ENCODE measurements at regions not wholly inside any gene's neighbourhood (a gene's known extent, or its start where the extent isn't known, plus 50 kb on each side); places are given as distances from the start of the nearest gene placed in this dataset.
"Not testable (repeated sequence)": the region's sequence is repeated elsewhere in the genome, so short reads cannot be mapped to it uniquely, and the experiment has no call there.

DNA sequence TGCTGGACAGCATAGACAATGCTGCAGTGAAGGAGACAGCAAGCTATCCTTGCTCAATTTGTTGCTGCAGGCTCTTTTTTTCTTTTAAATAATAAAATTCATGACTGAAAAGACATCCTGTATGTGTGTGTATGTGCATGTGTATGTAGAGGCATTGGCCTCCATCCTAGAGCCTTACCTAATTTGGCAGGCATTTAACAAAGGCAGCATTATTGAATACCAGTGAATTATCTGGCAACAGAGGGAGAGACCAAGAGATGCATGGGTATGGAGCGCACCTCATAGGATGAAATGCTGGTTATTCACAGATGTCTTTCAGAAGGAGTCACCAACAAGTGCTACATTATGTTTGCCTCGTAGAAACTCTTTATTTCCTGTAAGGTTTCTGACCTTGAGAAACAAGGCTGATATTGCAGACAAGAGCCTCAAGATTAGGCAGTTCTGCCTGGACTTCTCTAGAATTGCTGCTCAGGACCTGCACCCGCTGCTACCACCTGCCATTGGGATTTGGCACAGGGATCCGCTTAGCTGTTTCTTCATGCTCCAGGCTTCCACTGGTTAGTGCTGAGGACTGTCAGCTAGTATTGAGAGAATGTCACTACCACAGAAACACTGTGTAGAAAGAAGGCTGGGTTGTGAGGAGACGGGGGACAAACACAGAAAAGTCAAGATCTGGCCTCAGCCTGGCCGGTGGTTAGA is 247.7 kb upstream of the RFX3 start:
- DNase-seq (ENCODE audit: low read depth): no peak

DNA sequence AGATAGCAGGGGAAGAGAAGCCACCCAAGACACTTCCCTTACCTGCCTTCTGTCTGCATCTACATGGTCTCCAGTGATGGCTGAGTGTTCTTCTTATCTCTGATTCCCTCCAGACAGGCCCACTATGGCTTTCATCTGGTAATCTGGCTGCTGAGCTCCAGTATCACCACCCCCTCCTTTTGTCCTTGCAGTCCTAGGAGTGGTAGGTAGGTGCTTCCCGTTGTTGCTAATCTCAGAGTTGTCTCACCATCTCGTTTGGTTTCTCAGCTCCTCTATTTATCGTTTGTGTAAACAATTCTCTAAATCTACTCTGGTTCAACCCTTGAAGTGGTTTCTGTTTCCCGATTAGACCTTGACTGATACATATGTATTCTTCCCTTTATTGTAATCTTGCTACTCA is 243.8 kb upstream of the RFX3 start:
- no peak for DNase-seq (ENCODE audit: low read depth)

DNA sequence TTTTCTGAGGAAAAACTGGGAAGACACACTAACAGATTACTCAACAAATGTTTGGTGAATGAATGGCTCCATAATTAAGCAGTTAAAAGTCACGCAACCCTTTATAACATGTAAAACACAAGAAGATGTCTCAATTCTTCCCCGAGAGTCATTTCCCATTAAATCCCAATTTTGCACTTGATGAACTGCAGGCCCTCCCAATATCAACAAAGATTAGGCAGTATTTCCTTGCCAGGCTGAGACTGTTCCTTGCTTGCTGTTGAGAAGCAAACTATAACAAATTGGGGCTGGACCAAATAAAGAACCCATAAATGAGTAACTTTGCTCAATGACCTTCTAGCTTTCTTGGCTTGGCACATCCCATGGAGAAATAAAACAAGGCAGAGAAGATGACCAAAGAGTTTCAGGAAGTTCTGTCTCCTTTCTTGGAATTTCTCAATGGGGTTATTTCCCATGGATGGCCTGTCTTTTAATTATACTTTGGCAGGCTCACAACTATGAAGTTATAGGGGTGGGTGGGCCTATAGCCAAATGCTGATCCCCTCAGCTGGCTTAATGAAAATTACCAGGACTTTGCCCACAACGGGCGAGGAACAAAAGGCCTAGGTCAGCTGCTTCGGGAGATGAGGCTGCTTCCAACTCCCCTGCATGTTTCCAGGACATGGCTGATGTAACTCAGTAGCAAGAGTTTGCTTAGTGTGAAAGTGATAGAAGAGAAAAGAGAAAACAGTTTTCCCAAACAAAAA is 243.1 kb upstream of the RFX3 start:
- DNase-seq (ENCODE audit: low read depth): peak; percentile 80

DNA sequence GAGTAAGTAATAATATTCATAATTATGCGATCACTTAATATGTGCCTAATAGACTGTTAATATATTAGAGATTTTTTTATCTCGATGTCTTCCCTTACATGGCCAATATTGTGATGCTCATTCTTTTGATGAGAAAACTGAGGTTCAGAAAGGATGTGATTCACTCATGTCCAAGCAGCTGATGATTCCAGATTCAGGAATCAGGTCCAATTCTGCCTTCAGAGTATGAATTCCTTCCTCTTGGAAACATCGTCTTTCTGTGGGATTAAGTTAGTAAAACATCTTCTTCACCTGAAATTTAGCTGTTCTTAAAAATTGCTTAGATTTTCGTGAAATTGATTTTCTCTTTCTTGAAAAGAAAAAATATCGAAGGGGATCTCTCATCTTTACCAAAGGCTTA is 242.5 kb upstream of the RFX3 start:
- DNase-seq (ENCODE audit: low read depth): peak; percentile 74

DNA sequence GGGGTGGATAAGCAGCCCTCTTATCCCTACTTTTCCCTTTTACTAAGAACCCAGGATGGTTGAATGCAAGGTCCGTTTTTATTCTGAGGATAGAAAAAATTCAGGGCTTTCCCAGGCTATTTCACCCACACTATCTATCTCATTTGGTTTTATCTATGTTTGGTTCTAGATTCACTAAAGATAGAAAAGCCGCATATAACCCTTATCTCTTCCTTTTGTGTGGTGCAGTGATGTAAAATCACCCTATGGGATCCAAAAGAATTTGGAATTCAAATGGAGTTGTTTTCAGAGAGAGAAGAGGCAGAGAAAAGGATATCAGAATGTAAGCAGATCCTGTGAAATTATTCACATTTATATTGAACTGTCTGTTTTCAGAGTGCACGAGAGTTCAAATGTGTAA is 236.3 kb upstream of the RFX3 start:
- no peak for DNase-seq (ENCODE audit: low read depth)

DNA sequence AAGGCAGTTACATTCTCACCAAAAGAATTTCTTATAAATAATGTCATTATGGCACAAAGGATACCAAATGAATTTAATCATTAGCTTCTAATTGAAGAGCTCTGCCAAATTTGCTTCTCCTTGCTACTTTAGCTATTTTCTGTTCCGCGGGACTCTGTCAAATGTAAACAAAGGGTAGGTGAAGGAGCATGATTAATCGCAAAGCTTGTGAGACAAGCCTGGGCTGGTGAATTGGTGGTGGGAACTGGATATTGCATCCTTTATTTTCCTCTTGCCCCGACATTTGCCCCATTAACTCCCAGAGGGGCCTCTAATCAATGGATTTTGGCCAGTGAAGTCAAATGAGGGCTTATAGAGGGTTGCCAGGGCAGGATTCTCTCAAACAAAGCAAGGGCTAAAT is 234.2 kb upstream of the RFX3 start:
- DNase-seq (ENCODE audit: low read depth): no peak

DNA sequence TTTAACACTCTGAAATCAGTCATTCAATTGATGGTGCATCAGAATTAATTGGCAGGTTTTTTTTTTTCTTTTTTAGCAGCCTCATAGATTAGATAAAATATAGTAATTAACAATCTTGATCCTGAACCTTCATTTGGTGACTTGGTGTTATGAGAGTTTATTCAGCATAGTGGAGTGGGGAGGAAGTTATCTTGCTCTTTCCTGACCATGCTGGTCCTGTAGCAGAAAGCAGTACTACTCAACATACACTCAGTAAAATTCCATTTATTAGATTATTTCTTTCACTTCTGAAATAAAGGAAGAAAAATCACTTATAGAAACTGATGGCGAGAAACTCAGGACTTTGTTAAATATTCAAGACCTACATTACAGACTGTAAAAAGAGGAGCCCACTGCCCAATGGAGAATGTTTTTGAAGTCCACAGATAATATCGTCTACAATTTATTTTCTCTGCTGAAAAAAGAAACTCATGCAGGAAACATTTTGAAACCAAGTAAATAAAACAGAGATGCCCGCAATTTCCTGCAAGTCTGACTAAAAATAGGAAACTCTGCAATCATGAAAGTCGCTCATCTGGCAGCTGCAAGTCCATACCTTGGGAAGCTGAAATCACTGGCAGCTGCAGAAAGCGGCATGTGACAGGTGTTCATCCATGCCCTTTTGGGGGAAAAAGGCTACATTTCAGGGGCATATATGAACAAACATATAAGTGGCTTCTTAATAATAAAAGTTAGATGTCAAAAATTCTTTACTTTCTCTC is 233.2 kb upstream of the RFX3 start:
- no peak for DNase-seq (ENCODE audit: low read depth)

DNA sequence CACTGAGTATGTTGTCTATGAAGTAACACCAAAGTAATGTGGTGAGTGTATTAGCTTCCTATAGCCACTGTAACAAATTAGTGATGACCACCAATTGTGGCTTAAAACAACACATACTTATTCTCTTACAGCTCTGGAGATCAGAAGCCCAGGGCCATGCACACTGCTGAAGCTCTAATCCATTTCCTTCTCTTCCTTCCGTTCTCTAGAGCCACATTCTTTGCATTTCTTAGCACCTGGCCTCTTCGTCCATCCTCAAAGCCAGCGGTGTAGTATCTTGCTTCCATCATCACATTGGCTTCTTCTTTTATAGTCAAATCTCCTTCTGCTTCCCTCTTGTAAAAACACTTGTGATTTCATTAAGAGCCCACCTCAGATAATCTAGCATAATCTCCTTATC is 230.3 kb upstream of the RFX3 start:
- DNase-seq (ENCODE audit: low read depth): no peak

DNA sequence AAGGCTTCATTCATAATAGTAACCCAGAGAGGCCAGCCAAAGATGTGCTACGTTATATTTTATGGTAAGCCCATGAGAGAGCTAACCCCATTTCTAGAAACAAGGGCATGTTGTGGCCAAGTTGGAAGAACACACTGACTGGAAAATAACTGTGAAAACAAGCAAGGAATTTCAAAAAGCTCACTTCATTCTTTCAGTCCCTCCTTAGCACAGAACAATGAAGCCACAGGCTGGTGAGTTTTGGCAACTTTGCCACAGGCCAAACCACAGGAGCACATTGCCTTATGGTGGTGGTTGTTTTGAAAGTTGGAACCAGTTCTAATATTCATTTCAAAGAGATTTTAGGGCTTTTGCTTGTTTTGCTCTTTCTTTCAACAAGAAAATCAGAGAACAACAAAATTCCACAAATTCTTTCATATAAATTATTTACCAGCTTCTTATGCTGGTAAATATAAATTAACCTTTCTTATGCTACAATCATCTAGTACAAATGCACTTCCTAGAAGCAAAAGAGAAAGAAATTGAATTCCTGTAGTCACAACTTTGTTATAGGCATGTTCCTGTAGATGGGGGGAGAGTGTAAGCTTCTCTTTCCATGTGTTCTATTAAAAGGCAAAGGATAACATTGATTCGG is 225.4 kb upstream of the RFX3 start:
- no peak for DNase-seq (ENCODE audit: low read depth)

DNA sequence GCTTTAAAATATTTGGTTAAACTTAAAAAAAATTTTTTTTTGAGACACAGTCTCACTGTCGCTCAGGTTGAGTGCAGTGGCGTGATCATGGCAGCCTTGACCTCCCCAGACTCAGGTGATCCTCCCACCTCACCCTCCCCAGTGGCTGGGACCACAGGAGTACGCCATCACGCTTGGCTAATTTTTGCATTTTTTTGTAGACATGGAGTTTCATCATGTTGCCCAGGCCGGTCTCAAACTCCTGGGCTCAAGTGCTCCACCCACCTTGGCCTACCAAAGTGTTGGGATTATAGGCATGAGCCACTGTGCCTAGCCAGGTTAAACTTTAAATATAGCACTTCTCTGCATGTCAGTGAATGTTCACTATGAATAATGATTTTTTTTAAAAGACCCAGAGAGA is 224.5 kb upstream of the RFX3 start:
- DNase-seq (ENCODE audit: low read depth): no peak

DNA sequence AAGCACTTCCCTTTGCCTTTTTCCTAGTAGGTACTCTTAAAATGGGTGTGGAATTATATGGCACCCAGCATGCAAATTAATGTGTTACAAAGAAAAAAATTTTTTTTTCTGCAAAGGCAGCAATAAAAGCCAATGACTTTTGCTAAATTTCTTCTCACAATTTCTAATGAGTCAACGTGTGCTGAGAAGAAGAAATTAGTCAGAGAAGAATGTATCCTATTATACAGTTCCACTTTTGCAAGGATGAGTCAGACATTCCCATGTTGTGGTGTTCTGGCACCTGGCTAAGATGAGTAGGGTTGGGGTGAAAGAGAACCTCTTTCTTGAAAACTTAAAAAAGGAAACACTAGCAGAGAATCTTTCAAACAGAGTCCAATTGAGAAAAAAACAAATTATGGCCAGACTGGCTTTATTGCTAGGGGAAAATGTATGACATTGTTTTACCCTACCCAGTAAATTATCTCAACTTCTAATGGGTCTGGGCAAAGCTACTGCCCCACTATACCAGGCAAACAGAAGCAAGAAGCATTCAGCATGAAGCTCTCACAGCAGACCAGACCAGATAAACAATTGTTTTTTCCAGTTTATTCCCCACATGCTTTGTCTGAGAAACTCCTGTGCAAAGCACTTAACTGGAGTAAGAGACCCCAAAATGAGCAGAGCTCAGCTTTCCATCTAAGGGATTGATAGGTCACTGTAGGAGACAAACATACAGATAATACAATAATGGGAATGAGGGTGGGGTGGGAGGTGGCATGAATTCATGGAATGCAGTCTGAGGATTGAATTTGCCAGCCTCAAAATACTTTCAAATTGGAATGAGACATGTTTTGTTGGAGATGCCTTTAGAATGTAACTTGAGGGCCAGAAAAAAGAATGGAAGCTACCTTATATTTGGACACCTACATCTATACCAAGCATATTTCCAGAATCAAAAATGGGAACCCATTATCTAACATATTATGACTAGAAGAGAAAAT is 220.8 kb upstream of the RFX3 start:
- DNase-seq (ENCODE audit: low read depth): peak; percentile 97

DNA sequence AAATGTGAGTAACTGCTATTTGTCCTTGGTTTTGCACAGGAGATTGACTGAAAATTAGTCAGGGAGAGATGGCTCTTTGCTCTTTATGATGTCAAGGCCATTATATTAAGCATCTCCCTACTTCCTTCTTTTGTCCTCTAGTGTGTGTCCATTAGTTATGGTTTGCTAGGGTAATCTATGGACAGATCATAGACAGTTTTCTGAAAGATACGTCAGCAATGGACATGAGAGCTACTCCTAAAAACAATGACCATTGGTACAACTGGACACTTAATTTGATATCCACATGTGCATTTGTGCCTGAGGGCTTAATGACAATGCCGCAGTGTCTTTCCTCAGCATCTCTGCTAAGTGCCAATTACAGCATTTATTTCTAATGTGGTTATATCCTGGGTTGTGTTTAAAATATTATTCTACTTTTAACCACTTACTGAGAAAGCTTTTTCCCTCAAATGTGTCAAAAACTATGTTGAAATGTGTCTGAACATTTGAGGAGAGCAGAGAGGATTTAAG is 218.2 kb upstream of the RFX3 start:
- DNase-seq (ENCODE audit: low read depth): no peak

DNA sequence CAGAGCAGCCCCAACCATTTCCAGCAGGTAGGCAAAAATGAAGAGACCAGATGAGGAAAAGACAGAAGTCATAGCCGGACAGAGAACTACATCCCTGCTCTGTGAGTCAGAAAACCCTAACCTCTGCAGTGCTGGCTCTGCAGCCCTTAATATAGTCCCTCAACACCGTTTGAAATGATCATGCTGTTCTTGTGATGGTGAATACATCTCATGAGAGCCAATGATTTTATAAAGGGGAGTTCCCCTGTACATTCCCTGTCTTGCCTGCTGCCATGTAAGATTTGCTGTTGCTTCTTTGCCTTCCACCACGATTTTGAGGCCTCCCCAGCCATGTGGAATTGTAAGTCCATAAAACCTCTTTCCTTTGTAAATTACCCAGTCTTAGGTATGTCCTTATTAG is 216.8 kb upstream of the RFX3 start:
- DNase-seq (ENCODE audit: low read depth): peak; percentile 20

DNA sequence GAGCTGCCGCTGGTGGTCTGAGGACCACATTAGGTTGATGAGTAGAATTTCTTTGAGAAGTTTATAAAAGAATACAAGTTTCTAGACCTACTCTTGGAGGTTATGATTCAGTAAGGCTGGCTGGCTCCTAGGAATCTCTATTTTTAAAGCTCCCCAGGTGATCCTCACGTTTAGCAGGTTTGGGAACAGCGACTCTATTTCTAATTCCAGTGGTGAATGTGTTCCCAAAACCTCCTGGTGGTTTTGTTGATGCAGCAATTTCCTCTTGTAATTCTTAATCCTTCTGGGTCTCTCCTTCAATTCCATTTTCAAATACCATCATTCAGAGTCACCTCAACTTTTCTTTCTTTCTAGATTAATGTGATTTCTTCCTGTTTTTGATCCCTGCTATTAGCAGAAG is 215.9 kb upstream of the RFX3 start:
- no peak for DNase-seq (ENCODE audit: low read depth)

DNA sequence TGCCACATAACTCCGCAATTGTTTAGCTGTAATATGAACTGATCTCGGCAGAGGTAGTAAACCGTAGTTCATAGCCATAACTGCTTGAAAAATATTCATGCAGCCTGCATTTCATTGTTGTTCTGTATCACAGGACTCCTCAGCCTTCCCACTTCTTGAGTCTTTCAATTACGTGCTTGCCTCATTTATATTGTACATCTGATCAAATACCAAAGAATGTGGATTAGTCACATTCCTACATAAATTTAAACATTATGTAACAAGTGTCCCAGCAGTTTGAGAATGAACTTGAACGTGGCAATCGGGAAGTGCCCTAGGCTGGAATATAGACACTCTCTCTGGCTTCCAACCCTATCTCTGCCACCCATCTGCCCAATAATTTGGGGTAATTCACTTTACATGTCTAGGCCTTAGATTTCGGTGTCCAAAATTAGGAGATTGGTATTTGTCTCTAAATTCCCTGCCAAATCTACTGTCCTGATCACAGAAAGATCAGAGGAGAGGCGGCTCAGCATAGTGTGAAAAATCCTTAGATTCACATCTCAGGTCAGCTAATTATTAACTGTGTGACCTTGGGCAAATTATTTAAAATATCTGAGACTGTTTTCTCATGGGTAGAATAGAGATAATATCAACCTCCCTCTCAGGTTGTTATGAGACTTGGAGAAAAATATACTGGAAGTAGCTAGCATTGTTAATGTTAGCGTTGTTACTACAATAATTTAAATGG is 215.1 kb upstream of the RFX3 start:
- DNase-seq (ENCODE audit: low read depth): peak; percentile 81

DNA sequence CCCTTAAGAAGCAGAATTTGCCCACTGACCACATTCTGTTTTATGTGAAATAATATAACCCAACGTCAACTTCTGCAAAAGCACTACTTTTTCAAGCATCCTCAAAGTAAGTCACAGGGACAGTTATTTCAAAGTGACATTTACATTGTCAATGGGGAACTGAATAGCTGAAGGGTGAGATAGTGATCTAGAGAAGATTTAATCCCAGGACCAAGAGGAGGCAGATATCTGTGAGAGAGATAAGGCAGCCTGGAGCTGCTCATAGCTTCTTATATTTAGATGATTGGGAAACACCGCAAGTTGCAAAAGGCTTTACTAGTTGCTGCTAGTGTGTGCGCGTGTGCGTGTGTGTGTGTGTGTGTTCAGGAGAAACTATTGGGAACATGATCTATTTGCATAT is 210.4 kb upstream of the RFX3 start:
- no peak for DNase-seq (ENCODE audit: low read depth)

DNA sequence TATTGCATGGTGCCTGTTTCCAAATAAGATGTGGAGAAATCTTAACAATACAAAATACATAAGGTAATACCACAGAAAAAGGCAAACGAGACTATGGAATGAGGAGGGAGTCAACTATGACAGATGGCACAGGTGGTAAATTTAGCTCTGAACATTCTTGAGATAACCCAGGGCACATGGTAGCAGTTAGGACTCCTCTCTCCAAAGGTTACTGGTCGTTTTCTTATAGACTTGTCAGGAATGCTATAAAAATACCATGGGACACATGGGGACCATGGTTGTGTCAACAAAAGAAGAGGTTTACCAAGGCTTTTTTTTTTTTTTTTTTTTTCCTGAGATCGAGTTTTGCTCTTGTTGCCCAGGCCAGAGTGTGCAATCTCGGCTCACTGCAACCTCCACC is 209.4 kb upstream of the RFX3 start:
- no peak for DNase-seq (ENCODE audit: low read depth)

DNA sequence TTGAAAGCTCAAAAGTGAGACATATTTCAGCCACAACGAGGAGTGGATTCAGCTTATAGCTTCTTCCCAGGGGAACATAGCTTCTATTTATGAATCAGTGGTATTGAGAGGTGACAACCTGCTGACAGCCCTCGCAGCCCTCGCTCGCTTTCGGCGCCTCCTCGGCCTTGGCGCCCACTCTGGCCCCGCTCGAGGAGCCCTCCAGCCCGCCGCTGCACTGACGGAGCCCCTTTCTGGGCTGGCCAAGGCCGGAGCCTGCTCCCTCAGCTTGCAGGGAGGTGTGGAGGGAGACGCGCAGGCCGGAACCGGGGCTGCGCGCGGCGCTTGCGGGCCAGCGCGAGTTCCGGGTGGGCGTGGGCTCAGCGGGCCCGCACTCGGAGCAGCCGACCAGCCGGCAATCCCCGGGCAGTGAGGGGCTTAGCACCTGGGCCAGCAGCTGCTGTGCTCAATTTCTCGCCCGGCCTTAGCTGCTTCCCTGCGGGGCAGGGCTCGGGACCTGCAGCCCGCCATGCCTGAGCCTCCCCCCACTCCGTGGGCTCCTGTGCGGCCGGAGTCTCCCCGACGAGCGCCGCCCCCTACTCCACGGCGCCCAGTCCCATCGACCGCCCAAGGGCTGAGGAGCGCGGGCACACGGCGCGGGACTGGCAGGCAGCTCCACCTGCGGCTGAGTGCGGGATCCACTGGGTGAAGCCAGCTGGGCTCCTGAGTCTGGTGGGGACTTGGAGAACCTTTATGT is 207.9 kb upstream of the RFX3 start:
- DNase-seq (ENCODE audit: low read depth): not testable (repeated sequence)

DNA sequence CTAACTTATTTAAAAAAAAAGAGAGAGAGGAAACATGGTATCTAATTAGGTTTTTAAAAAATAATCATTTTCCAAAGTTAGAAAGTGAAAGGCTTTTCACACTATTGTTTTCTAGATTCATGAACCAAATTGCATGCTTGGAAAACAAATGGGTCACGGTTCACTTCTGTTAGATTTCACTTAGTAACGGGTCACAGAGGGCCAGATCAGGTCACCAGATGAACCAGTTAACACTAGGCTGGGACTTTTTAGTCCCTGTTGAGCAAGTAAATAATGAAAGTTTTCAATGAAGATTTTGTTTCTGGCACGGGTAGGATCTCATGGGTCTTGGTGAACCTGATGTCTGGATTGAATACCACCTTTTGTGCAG is 207.2 kb upstream of the RFX3 start:
- no peak for DNase-seq (ENCODE audit: low read depth)
